GM19397 (cell line): ENCODE measurements at regions not wholly inside any gene's neighbourhood (a gene's known extent, or its start where the extent isn't known, plus 50 kb on each side); places are given as distances from the start of the nearest gene placed in this dataset.
"Not testable (repeated sequence)": the region's sequence is repeated elsewhere in the genome, so short reads cannot be mapped to it uniquely, and the experiment has no call there.

Experiments used
- ATAC-seq: cut with Tn5 transposase; IDR thresholded peaks from one replicate; pipeline ENCODE4 v1.9.1; 2021; ENCODE audit warnings: mild to moderate bottlenecking, moderate library complexity; ENCODE audit not compliant: unreplicated experiment

- ATAC-seq, result no peak
These were observed 109.8 kb upstream of the HDX start for GRCh38 chrX:84611843-84612636.

DNA sequence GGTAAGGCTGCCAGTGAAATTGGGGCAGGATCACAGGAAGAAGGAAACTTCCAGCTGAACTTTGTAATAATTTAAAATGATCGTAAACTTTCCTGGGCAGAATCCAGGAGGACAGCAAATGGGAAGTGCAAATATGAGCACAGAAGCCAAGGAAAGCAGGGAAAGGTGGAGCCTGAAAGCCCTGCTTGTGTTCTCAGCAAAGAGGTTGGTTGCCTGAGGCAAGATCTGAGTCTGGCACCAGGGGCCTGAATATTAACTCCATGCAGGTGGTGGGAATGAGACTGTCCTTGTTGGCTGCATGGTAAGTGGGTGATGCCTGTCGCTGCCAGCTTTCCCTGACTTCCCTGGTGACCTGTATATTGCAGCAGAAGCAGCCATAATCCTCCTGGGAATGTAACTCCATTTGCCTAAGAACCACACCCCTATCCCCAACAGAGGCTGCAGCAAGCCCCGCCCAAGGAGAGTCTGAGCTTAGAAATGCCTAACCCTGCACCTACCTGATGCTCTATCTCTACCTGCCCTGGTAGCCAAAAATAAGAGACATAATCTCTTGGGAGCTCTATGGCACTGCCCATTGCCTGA is 132.0 kb upstream of the HDX start:
- no peak for ATAC-seq

DNA sequence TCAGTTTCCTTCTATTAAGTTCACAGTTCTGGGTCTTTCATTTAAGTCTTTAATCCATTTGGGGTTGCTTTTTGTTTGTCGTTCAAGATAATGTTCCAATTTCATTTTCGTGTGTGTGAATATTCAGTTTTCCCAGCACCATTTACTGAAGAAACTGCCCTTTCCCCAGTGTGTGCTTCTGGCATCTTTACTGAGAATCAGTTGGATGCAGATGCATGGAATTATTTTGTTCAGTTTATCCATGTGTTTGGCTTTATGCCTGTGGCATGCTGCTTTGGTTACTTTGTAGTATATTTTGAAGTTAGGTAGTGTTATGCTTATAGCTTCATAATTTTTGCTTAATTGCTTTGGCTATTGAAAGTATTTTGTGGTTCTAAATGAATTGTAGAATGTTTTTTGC is 163.8 kb upstream of the HDX start:
- no peak for ATAC-seq

GRCh38 chrX:84690228-84690627 is 188.0 kb upstream of the HDX start:
- no peak for ATAC-seq

- ATAC-seq, result no peak
These were observed 207.7 kb upstream of the HDX start for GRCh38 chrX:84709987-84710386.

DNA sequence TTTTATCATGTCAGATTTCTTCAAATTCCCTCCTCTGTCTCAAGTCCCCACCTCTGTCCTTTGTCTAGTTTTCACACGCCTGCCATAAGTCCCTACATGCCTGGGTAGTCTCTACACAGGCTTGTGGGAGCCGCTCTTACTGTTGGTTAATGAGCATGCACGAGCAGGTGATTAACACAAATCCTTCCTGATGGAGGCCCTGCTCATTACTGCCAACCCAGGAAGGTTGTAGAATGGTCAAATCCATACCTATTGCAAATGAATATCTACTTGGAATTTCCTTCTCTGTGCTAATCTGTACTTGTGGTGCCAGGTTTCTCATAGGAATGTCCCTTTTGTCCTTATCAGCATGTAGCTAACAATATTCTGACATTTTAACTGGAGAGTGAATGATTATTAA is 208.4 kb upstream of the HDX start:
- ATAC-seq, result no peak

- ATAC-seq, result no peak
These were observed 210.4 kb upstream of the HDX start for GRCh38 chrX:84712621-84713020.

DNA sequence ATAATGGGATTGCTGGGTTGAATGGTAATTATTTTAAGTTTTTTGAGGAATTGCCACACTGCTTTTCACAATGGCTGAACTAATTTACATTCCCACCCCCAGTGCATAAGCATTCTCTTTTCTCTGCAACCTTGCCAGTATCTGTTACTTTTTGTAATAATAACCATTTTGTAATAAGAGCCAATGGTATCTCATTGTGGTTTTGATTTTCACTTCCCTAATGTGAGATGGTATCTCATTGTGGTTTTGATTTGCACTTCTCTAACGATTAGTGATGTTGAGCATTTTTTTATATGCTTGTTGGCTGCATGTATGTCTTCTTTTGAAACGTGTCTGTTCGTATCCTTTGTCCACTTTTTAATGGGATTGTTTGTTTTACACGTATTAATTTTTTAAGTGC is 213.1 kb upstream of the HDX start:
- no peak for ATAC-seq

DNA sequence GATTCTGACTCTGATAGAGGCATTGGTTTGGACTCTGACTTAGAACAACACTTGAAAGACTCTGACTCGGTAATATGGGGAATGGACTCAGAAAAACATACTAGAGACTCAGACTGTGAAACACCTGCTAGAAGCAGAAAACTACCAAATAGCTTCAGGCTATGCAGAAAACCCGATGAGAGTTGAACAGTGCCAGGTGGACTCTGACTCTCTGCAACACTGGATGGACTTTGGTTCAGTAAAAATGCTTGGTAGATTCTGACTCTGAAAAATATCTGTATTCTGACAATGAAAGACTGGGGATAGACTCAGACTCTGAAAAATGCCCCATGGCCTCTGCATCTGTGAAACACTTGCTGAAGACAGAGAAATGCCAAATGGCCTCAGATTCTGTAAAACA is 215.1 kb upstream of the HDX start:
- no peak for ATAC-seq

DNA sequence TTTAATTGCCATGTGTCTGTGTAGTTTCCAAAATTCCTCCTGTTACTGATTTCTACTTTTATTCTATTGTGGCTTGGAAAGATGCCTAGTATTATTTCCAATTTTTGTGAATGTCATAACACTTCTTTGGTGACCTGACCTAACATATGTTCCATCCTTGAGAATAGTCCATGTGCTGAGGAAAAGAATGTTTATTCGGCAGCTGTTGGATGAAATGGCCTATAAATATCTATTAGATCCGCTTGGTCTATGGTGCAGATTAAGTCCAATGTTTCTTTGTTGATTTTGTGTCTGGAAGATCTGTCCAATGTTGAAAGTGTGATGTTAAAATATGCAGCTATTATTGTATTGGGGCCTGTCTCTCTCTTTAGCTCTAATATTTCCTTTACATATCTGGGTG is 219.2 kb upstream of the HDX start:
- ATAC-seq, result no peak

DNA sequence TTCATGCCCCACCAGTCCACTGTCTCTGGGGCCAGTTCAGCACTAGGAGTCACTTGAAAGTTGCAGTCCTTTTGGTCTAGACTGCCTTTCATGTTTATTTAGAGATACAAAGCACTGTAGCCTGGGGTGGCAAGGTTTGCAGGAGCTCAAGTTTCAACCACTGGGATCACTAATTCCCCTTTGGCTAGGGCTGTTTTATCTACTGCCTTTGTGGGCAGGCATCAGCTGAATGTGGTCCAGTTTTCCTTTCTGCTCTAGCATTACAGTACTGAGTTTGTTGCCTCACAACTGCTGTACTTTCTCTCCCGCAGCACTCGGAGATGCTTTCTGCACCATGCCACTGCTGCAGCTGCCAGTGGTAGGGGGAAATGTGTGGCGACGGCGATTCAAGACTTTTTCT is 222.3 kb upstream of the HDX start:
- ATAC-seq, result no peak

- ATAC-seq, result no peak
These were observed 227.2 kb upstream of the HDX start for GRCh38 chrX:84729408-84729807.

DNA sequence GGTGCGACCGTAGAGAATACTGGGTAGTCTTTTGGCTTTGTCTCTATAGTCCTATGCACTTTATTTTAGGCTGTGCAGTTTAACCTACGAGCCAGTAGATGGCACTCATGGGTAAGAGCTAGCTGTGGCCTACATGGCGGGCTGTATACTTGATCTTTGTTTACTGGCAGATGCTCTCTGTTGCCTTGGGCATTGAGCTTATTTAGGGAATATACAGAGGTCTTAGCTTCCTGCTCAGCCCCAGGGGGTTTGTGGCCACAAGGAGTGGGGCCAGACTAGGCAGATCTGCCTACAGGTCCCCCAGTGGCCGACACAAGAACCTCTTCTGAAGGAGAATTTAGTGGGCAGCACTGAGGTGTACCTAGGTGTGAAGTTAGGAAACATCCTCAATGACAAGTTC is 227.6 kb upstream of the HDX start:
- peak; percentile 99 for ATAC-seq

GRCh38 chrX:84735025-84735424 is 232.8 kb upstream of the HDX start:
- no peak for ATAC-seq

- no peak for ATAC-seq
These were observed 235.2 kb upstream of the HDX start for GRCh38 chrX:84737471-84737871.

- ATAC-seq, result no peak
These were observed 245.3 kb upstream of the HDX start for GRCh38 chrX:84747516-84747915.

DNA sequence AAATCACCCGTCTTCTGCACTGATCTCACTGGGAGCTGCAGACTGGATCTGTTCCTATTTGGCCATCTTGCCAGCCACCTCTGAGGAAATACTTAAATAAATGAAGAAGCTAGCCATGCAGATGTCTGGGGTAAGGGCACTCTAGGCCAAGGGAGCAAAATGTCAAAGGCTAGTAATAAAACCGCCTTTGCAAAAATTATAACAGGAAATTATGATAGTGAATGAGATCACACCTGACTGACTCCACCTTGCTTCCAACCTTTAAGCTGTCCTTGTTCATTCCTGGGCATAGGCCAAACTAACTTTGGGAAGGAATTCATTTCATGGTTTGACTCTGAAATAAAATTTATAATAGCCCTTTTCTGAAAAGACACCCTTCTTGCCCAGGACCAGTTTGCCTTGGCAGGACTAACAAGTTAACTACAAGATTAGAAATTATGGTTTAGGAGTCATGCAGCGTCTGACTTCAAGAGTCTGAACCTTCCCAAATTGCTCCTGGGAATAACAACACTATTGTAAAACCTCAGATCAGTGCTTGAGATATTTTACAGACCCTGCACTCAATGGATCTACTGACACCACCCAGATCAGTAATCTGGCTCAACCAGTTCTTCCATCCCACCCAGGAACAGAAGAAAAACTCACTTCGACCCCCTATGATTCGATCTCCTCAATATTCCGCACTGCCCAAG is 246.9 kb upstream of the HDX start:
- ATAC-seq, result no peak

DNA sequence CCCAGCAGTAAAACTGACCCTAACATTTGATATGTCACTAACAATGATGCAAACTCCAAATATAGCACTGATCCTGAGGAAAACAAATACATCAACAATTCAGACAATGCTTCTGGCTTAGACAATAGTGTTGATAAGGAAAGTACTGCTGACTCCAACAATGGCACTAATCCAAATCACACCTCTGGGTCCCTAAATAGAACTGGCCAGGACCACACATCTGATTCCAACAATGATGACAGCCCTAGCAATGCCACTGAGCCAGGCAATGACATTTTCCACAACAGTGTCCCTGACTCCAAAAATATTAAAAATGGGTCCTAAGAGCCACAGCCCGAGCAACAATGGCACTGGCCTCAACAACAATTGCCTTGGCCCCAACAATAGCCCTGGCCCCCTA is 243.1 kb upstream of the APOOL start:
- no peak for ATAC-seq

DNA sequence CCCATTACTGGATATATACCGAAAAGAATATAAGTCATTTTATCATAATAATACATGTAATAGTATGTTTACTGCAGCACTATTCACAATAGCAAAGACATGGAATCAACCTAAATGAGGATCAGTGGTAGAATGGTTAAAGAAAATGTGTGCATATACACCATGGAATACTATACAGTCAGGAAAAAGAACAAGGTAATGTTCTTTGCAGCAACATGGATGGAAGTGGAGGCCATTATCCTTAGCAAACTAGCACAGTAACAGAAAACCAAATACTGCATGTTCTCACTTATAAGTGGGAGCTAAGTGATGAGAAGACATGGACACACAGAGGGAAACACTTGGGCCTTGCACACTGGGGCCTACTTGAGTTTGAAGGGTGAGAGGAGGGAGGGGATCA is 207.4 kb upstream of the APOOL start:
- ATAC-seq, result no peak

DNA sequence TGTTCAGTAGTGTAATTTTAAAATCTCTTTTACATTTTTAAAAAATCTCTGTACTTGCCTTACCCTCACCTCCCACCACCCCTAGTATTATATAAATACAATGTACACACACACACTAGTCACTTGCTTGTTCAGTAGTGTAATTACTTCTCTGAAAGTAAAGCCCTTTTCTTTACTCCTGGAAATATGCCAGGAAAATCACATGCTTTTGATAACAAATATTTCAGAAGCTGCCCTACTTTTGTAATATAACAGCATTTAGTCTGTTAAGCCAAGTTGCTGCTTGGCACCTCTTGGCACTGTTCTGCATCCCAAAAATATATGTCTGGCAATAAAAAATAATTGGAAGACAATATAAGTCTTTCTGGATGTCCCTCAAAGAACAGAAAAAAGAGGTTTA is 172.8 kb upstream of the APOOL start:
- ATAC-seq, result no peak

- ATAC-seq, result not testable (repeated sequence)
These were observed 157.1 kb upstream of the APOOL start for GRCh38 chrX:84846541-84846940.

GRCh38 chrX:84851183-84851582 is 152.5 kb upstream of the APOOL start:
- not testable (repeated sequence) for ATAC-seq
